Mesendoderm (in vitro differentiated cells): ENCODE measurements at regions not wholly inside any gene's neighbourhood (a gene's known extent, or its start where the extent isn't known, plus 50 kb on each side); places are given as distances from the start of the nearest gene placed in this dataset.
"Not testable (repeated sequence)": the region's sequence is repeated elsewhere in the genome, so short reads cannot be mapped to it uniquely, and the experiment has no call there.

Source experiments
- DNase-seq: peaks from one replicate; pipeline ENCODE4 v3.0.0; 2013
- H2AK5ac ChIP-seq: 2 replicates; pipeline ENCODE4 v1.6.1; 2013; ENCODE audit warnings: low read length, inconsistent platforms
- H2BK120ac ChIP-seq: 2 replicates; pipeline ENCODE4 v1.6.1; 2013; ENCODE audit warnings: low read depth, mild to moderate bottlenecking, low read length, moderate library complexity, mixed read lengths
- H2BK15ac ChIP-seq: replicated peaks from 2 replicates; pipeline ENCODE4 v1.6.1; 2013; ENCODE audit warnings: low read depth, mild to moderate bottlenecking, moderate library complexity
- H2BK5ac ChIP-seq: 2 replicates; pipeline ENCODE4 v1.6.1; 2013; ENCODE audit warnings: low read length, inconsistent platforms
- H3K18ac ChIP-seq: 2 replicates; pipeline ENCODE4 v1.6.1; 2013; ENCODE audit warnings: mild to moderate bottlenecking, low read length, mixed read lengths
- H3K23ac ChIP-seq: one replicate; pipeline ENCODE4 v1.6.1; 2013; ENCODE audit warnings: low read length
- H3K27ac ChIP-seq: 2 replicates; pipeline ENCODE4 v1.5.1; 2013; ENCODE audit warnings: low read depth, mild to moderate bottlenecking, inconsistent platforms, low read length, moderate library complexity
- H3K27me3 ChIP-seq: 2 replicates; pipeline ENCODE4 v1.6.1; 2013; ENCODE audit warnings: low read length, control low read depth, mild to moderate bottlenecking, inconsistent platforms; ENCODE audit not compliant: insufficient read depth, poor library complexity
- H3K36me3 ChIP-seq: 2 replicates; pipeline ENCODE4 v1.6.1; 2013; ENCODE audit warnings: low read length, inconsistent platforms; ENCODE audit not compliant: control insufficient read depth, insufficient read depth
- H3K4ac ChIP-seq: one replicate; pipeline ENCODE4 v1.6.1; 2013; ENCODE audit warnings: low read depth, mild to moderate bottlenecking, low read length, moderate library complexity
- H3K4me1 ChIP-seq: 2 replicates; pipeline ENCODE4 v1.6.1; 2013; ENCODE audit warnings: low read depth, low read length, inconsistent platforms; ENCODE audit not compliant: control insufficient read depth
- H3K4me2 ChIP-seq: 2 replicates; pipeline ENCODE4 v1.6.1; 2013; ENCODE audit warnings: low read length
- H3K4me3 ChIP-seq: 2 replicates; pipeline ENCODE4 v1.5.1; 2013; ENCODE audit warnings: mild to moderate bottlenecking, low read length
- H3K56ac ChIP-seq: one replicate; pipeline ENCODE4 v1.6.1; 2013; ENCODE audit warnings: low read length
- H3K79me1 ChIP-seq: 2 replicates; pipeline ENCODE4 v1.6.1; 2013; ENCODE audit warnings: low read length, inconsistent platforms
- H3K79me2 ChIP-seq: 2 replicates; pipeline ENCODE4 v1.6.1; 2013; ENCODE audit warnings: mild to moderate bottlenecking, low read length; ENCODE audit not compliant: control insufficient read depth, insufficient read depth
- H3K9ac ChIP-seq: 2 replicates; pipeline ENCODE4 v1.6.1; 2013; ENCODE audit warnings: low read length, inconsistent platforms
- H4K5ac ChIP-seq: one replicate; pipeline ENCODE4 v1.6.1; 2013; ENCODE audit warnings: low read length
- H4K8ac ChIP-seq: one replicate; pipeline ENCODE4 v1.6.1; 2013; ENCODE audit warnings: low read depth, mild to moderate bottlenecking, control low read depth, low read length, moderate library complexity
- WGBS: extraction: QIAGEN DNeasy Blood & Tissue Kit; methylation state at CpG from one replicate; pipeline ENCODE4 v1.1.7; 2013; ENCODE audit warnings: low lambda C conversion rate, missing lambda C conversion rate; ENCODE audit not compliant: insufficient coverage; ENCODE audit errors: extremely low coverage; 5-methylcytosine and 5-hydroxymethylcytosine counted together

DNA sequence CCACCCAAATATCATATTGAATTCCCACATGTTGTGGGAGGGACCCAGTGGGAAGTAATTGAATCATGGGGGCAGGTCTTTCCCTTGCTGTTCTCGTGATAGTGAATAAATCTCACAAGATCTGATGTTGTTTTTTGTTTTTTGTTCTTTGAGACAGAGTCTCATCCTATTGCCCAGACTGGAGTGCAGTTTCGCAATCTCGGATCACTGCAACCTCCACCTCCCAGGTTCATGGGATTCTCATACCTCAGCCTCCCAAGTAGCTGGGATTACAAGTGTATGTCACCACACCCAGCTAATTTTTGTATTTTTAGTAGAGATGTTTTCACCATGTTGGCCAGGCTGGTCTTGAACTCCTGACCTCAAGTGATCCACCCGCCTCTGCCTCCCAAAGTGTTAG is 552.6 kb upstream of the VRK2 start:
- not testable (repeated sequence) for H3K4me3 ChIP-seq, H2AK5ac ChIP-seq, H3K4me2 ChIP-seq, H3K23ac ChIP-seq, H3K36me3 ChIP-seq, H4K8ac ChIP-seq, H3K27me3 ChIP-seq, H3K18ac ChIP-seq, H3K56ac ChIP-seq, H2BK120ac ChIP-seq, H2BK15ac ChIP-seq, H3K79me2 ChIP-seq, DNase-seq, H3K9ac ChIP-seq, H2BK5ac ChIP-seq, H3K27ac ChIP-seq, H3K4me1 ChIP-seq, H3K4ac ChIP-seq, H4K5ac ChIP-seq, H3K79me1 ChIP-seq
- no CpG with 5 or more reads among the region's 4 CpGs for WGBS

DNA sequence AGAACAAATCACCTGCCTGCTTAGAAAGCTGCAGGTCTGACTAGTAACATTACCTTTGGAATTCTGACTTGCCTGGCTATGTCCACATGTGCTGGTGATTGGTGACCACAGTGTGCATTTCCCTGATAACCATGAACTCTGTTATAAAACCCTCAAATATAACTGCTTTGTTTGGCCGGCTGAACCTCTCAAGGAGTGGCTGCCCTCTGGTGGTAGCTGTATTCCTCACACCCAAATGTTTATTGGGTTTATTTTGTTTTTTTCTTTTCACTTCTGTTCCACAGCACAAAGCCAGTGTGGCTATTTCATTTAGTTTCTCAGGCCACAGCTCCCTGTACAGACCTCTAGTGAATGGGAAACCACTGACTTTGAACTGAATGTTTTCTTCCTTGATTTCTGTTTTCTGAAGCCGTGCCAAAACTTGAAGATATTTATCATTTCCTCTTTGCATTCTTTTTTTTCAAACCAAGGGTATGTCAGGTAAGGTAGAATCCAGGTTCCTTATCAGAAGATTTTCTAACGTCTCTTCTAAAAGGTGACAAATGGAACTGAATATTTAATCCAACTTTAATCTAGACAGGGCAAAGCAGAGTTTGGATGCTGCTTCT is 549.0 kb upstream of the VRK2 start:
- Histone ChIP-seq H2BK120ac (no peak overlapping the region), H2AK5ac (no peak overlapping the region), H3K4ac (no peak overlapping the region), H4K5ac (no peak overlapping the region), H3K56ac (no peak overlapping the region), H3K4me3 (no peak overlapping the region), H2BK15ac (no peak overlapping the region), H3K27me3 (no peaks in the 10 kb centered on the region), H3K9ac (no peak overlapping the region), H3K23ac (no peak overlapping the region), H3K79me2 (no peaks in the 10 kb centered on the region), H4K8ac (no peak overlapping the region), H3K18ac (no peak overlapping the region), H3K4me1 (no peaks in the 10 kb centered on the region), H3K27ac (no peak overlapping the region), H3K79me1 (no peaks in the 10 kb centered on the region), H2BK5ac (no peak overlapping the region), H3K36me3 (no peaks in the 10 kb centered on the region), H3K4me2 (no peak overlapping the region)
- DNase-seq: peak; percentile 53
- no CpG with 5 or more reads among the region's 3 CpGs for WGBS

DNA sequence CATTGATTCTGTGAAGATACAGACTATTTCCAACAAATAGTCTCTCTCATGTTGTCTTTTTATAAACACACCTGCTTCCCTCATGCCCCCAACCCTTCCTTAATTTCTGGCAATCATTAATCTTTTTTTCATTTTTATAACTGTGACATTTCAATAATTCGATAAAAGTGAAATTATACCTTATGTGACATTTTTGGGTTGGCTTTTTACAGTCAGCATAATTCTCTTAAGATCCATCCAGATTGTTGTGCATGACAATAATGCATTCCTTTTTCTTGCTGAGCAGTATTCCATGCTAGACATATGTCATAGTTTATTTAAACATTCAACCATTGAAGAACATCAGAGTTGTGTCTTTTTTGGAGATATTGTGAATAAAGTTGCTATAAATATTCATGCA is 541.8 kb upstream of the VRK2 start:
- Histone ChIP-seq H3K18ac (no peak overlapping the region), H3K79me1 (no peaks in the 10 kb centered on the region), H2AK5ac (no peak overlapping the region), H3K23ac (no peak overlapping the region), H3K36me3 (no peaks in the 10 kb centered on the region), H3K27me3 (no peaks in the 10 kb centered on the region), H3K79me2 (no peaks in the 10 kb centered on the region), H3K4ac (no peak overlapping the region), H3K27ac (no peak overlapping the region), H3K4me2 (no peak overlapping the region), H2BK15ac (no peak overlapping the region), H3K4me3 (no peak overlapping the region), H2BK120ac (no peak overlapping the region), H3K56ac (no peak overlapping the region), H4K5ac (no peak overlapping the region), H3K4me1 (no peaks in the 10 kb centered on the region), H3K9ac (no peak overlapping the region), H4K8ac (no peak overlapping the region), H2BK5ac (no peak overlapping the region)
- no CpG with 5 or more reads among the region's 1 CpG for WGBS
- no peak for DNase-seq

GRCh38 chr2:57509189-57509588 is 537.4 kb upstream of the VRK2 start:
- Histone ChIP-seq H2BK5ac (no peak overlapping the region), H3K27me3 (no peaks in the 10 kb centered on the region), H3K79me2 (no peaks in the 10 kb centered on the region), H3K4me1 (no peaks in the 10 kb centered on the region), H2BK120ac (no peak overlapping the region), H3K4me3 (no peak overlapping the region), H2BK15ac (no peak overlapping the region), H3K18ac (no peak overlapping the region), H4K8ac (no peak overlapping the region), H3K4ac (no peak overlapping the region), H3K56ac (no peak overlapping the region), H3K36me3 (no peaks in the 10 kb centered on the region), H3K9ac (no peak overlapping the region), H2AK5ac (no peak overlapping the region), H4K5ac (no peak overlapping the region), H3K23ac (no peak overlapping the region), H3K79me1 (no peaks in the 10 kb centered on the region), H3K4me2 (no peak overlapping the region), H3K27ac (no peak overlapping the region)
- WGBS: no CpG with 5 or more reads among the region's 2 CpGs
- DNase-seq: no peak

DNA sequence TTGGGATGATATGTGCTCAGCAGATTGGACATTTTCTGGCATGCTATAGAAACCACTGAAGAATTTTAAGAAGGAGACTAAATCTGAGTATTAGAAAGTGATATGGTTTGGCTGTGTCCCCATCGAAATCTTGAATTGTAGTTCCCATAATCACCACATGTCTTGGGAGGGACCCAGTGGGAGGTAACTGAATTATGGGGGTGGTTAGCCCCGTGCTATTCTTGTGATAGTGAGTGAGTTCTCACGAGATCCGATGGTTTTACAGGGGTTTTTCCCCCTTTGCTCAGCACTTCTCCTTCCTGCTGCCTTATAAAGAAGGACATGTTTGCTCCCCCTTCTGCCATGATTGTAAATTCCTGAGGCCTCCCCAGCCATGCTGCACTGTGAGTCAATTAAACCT is 535.9 kb upstream of the VRK2 start:
- H3K4ac ChIP-seq: no peak overlapping the region
- WGBS: no CpG with 5 or more reads among the region's 4 CpGs
- H3K23ac ChIP-seq: no peak overlapping the region

DNA sequence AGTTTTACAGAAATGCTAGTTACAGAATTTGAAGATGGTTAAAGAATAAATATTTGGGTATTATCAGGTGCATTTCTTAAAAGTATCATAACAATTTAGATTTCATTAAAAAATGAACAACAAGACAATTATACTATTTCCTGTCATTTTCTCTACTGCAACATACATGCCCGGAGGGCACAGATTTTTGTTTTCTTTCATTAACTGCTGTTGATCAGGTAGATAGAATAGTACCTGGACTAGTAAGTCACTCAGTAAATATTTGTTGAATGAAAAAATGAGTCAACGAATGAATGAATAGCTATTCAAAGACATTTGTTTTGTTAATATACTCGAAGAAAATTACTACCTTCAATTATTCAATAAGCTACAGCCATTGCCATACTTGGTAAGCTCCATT is 531.2 kb upstream of the VRK2 start:
- Histone ChIP-seq H2AK5ac (no peak overlapping the region), H3K79me1 (no peaks in the 10 kb centered on the region), H3K18ac (no peak overlapping the region), H3K79me2 (no peaks in the 10 kb centered on the region), H3K56ac (no peak overlapping the region), H3K4me3 (no peak overlapping the region), H2BK15ac (no peak overlapping the region), H3K23ac (no peak overlapping the region), H4K5ac (no peak overlapping the region), H3K4ac (no peak overlapping the region), H3K36me3 (no peaks in the 10 kb centered on the region), H3K9ac (no peak overlapping the region), H3K4me2 (no peak overlapping the region), H3K27ac (no peak overlapping the region), H2BK120ac (no peak overlapping the region), H3K4me1 (no peaks in the 10 kb centered on the region), H4K8ac (no peak overlapping the region), H2BK5ac (no peak overlapping the region), H3K27me3 (no peaks in the 10 kb centered on the region)
- DNase-seq: no peak
- no CpG with 5 or more reads among the region's 3 CpGs for WGBS

More for the DNA sequence above, 535.9 kb upstream of the VRK2 start:
- no peaks in the 10 kb centered on the region for H3K36me3 ChIP-seq
- H3K27ac ChIP-seq: no peak overlapping the region
- no peak overlapping the region for H3K9ac ChIP-seq
- H3K56ac ChIP-seq: no peak overlapping the region
- no peaks in the 10 kb centered on the region for H3K79me2 ChIP-seq
- no peak overlapping the region for H4K8ac ChIP-seq
- no peak overlapping the region for H3K4me3 ChIP-seq
- H3K18ac ChIP-seq: no peak overlapping the region
- H2BK120ac ChIP-seq: no peak overlapping the region
- H4K5ac ChIP-seq: no peak overlapping the region
- H3K27me3 ChIP-seq: no peaks in the 10 kb centered on the region
- H3K79me1 ChIP-seq: no peaks in the 10 kb centered on the region
- H3K4me2 ChIP-seq: no peak overlapping the region
- no peak overlapping the region for H2AK5ac ChIP-seq
- no peak overlapping the region for H2BK15ac ChIP-seq
- H2BK5ac ChIP-seq: no peak overlapping the region
- DNase-seq: no peak
- no peaks in the 10 kb centered on the region for H3K4me1 ChIP-seq
